Panc1 (cell line): ENCODE measurements at regions not wholly inside any gene's neighbourhood (a gene's known extent, or its start where the extent isn't known, plus 50 kb on each side); places are given as distances from the start of the nearest gene placed in this dataset.

Source experiments
- POLR2AphosphoS5 ChIP-seq: IDR thresholded peaks from 2 replicates; pipeline ENCODE4 v1.6.1; 2012; ENCODE audit warnings: mild to moderate bottlenecking, low read depth, low read length, moderate library complexity
- SIN3A ChIP-seq: IDR thresholded peaks from 2 replicates; pipeline ENCODE4 v1.6.1; 2012; ENCODE audit warnings: low read depth, mild to moderate bottlenecking, low read length, moderate library complexity, borderline replicate concordance; ENCODE audit not compliant: insufficient read depth
- TCF7L2 ChIP-seq: IDR thresholded peaks from 2 replicates; pipeline ENCODE4 v1.6.1; 2011; ENCODE audit warnings: mild to moderate bottlenecking, low read depth, low read length, inconsistent platforms
- TF ChIP-seq, protein P1 (sequence below): fragments of 450-650 bp; IDR thresholded peaks from 2 replicates; pipeline ENCODE4 v1.5.1; 2017; ENCODE audit warnings: mild to moderate bottlenecking
- TF ChIP-seq, protein P2 (sequence below), 2 experiments: IDR thresholded peaks; 2 replicates each; pipeline ENCODE4 v1.6.1; 2011 to 2012; ENCODE audit warnings: low read depth in 2 of 2, control low read depth in 1 of 2, low read length in 1 of 2, mild to moderate bottlenecking in 1 of 2, moderate library complexity in 1 of 2; ENCODE audit not compliant: insufficient read depth in 1 of 2

DNA sequence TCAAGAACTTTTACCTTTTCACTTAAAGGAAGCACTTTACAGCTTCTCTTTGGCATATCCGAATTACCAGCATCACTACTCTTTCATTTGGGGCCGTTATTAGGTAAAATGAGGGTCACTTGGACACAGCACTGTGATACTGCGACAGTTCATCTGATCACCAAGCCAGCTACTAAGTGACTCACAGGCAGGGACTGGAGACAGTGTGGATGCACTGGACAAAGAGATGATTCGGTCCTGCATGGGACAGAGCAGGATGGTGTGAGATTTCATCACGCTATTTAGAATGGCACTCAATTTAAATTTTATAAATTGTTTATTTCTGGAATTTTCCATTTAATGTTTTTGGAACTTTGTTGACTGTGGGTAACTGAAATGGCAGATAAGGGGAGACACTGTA is 166.9 kb upstream of the IL12A start:
- TF ChIP-seq, protein P1, sequence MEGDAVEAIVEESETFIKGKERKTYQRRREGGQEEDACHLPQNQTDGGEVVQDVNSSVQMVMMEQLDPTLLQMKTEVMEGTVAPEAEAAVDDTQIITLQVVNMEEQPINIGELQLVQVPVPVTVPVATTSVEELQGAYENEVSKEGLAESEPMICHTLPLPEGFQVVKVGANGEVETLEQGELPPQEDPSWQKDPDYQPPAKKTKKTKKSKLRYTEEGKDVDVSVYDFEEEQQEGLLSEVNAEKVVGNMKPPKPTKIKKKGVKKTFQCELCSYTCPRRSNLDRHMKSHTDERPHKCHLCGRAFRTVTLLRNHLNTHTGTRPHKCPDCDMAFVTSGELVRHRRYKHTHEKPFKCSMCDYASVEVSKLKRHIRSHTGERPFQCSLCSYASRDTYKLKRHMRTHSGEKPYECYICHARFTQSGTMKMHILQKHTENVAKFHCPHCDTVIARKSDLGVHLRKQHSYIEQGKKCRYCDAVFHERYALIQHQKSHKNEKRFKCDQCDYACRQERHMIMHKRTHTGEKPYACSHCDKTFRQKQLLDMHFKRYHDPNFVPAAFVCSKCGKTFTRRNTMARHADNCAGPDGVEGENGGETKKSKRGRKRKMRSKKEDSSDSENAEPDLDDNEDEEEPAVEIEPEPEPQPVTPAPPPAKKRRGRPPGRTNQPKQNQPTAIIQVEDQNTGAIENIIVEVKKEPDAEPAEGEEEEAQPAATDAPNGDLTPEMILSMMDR: no peak
- TF ChIP-seq SIN3A (no peak), POLR2AphosphoS5 (no peak), TCF7L2 (no peak)
- TF ChIP-seq, protein P2, sequence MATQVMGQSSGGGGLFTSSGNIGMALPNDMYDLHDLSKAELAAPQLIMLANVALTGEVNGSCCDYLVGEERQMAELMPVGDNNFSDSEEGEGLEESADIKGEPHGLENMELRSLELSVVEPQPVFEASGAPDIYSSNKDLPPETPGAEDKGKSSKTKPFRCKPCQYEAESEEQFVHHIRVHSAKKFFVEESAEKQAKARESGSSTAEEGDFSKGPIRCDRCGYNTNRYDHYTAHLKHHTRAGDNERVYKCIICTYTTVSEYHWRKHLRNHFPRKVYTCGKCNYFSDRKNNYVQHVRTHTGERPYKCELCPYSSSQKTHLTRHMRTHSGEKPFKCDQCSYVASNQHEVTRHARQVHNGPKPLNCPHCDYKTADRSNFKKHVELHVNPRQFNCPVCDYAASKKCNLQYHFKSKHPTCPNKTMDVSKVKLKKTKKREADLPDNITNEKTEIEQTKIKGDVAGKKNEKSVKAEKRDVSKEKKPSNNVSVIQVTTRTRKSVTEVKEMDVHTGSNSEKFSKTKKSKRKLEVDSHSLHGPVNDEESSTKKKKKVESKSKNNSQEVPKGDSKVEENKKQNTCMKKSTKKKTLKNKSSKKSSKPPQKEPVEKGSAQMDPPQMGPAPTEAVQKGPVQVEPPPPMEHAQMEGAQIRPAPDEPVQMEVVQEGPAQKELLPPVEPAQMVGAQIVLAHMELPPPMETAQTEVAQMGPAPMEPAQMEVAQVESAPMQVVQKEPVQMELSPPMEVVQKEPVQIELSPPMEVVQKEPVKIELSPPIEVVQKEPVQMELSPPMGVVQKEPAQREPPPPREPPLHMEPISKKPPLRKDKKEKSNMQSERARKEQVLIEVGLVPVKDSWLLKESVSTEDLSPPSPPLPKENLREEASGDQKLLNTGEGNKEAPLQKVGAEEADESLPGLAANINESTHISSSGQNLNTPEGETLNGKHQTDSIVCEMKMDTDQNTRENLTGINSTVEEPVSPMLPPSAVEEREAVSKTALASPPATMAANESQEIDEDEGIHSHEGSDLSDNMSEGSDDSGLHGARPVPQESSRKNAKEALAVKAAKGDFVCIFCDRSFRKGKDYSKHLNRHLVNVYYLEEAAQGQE (IDR thresholded peaks at IDR 0.05; ENCODE audit: insufficient read depth in 1 of 2, low read depth in 2 of 2, low read length in 1 of 2): no peak
